Esophagus muscularis mucosa (tissue), 3 donors: ENCODE measurements at regions not wholly inside any gene's neighbourhood (a gene's known extent, or its start where the extent isn't known, plus 50 kb on each side); places are given as distances from the start of the nearest gene placed in this dataset.
A peak's percentile ranks its signal among the peaks of the same experiment; 100 is the strongest.

Experiments used
- POLR2A ChIP-seq: fragments of 450-650 bp; IDR thresholded peaks from one replicate; pipeline ENCODE4 v1.6.1; 2017; ENCODE audit warnings: antibody characterized with exemption, moderate library complexity, mild to moderate bottlenecking, low read depth
- POLR2AphosphoS5 ChIP-seq, 2 donors: sonication (generic); formaldehyde crosslinking; IDR thresholded peaks; one replicate each; pipeline ENCODE4 v1.6.1; 2017; ENCODE audit warnings: antibody characterized with exemption in 2 of 2
- TF ChIP-seq, protein P1 (sequence below), 3 experiments: fragments of 200-600 bp in 2 of 3; fragments of 450-650 bp in 1 of 3; sonication (generic) in 2 of 3; IDR thresholded peaks; one replicate each; pipeline ENCODE4 v1.5.1; 2017 to 2019; ENCODE audit warnings: antibody characterized with exemption in 3 of 3, mild to moderate bottlenecking in 2 of 3, moderate library complexity in 1 of 3

DNA sequence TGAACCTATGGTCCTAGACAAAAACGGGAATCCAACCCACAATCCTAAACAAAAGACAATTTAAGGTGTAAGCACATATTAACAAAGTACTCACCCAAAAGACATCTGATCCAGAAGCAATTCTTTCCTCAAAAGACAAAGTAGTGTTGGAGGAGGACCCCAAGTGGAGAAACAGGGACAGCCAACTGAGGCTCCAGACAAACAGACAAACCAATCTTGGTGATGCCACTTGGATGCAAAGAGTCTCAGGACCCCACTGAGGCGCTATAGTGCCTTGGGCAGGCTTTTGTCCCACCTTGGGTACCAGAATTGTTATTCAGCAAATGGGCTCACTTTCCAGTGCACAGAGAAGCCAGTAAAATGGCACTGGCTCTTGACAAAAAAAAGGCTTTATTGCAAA, 613.8 kb downstream of the DIPK2A start:
- TF ChIP-seq, protein P1, sequence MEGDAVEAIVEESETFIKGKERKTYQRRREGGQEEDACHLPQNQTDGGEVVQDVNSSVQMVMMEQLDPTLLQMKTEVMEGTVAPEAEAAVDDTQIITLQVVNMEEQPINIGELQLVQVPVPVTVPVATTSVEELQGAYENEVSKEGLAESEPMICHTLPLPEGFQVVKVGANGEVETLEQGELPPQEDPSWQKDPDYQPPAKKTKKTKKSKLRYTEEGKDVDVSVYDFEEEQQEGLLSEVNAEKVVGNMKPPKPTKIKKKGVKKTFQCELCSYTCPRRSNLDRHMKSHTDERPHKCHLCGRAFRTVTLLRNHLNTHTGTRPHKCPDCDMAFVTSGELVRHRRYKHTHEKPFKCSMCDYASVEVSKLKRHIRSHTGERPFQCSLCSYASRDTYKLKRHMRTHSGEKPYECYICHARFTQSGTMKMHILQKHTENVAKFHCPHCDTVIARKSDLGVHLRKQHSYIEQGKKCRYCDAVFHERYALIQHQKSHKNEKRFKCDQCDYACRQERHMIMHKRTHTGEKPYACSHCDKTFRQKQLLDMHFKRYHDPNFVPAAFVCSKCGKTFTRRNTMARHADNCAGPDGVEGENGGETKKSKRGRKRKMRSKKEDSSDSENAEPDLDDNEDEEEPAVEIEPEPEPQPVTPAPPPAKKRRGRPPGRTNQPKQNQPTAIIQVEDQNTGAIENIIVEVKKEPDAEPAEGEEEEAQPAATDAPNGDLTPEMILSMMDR (IDR thresholded peaks at IDR 0.05) = peak in 2 of 3 experiments; percentile 6 to 14
- TF ChIP-seq POLR2AphosphoS5 (IDR thresholded peaks at IDR 0.05) (no peak), POLR2A (no peak)
